SK-N-SH (cell line): ENCODE measurements at regions not wholly inside any gene's neighbourhood (a gene's known extent, or its start where the extent isn't known, plus 50 kb on each side); places are given as distances from the start of the nearest gene placed in this dataset.

Source experiments
- CTCF ChIA-PET: fragments of 300-600, 350-600 bp; formaldehyde crosslinking; extraction: SDS; loops from one replicate; lab custom pipeline; 2021; lab: Yijun Ruan, JAX
- POLR2A ChIA-PET: fragments of 350-600 bp; sonication (Branson Sonifier 250); formaldehyde crosslinking; extraction: SDS; loops from one replicate; lab custom pipeline; 2020; ENCODE audit warnings: antibody characterized with exemption, inconsistent platforms; lab: Yijun Ruan, JAX
- DNase-seq: peaks from one replicate; pipeline ENCODE4 v3.0.0; 2012
- H2AFZ ChIP-seq: fragments of 200-600 bp; sonication (generic); 2 replicates; pipeline ENCODE4 v1.8.1; 2016; ENCODE audit warnings: antibody characterized with exemption, mild to moderate bottlenecking, low read depth
- H3F3A ChIP-seq: fragments of 200-600 bp; sonication (generic); replicated peaks from 2 replicates; pipeline ENCODE3; 2016; ENCODE audit warnings: antibody characterized with exemption, mild to moderate bottlenecking; ENCODE audit not compliant: insufficient read depth
- H3K27ac ChIP-seq, 2 experiments: fragments of 200-500 bp in 1 of 2; fragments of 200-600 bp in 1 of 2; sonication (Bioruptor generic) in 1 of 2; sonication (generic), shearing (Covaris generic) in 1 of 2; 2 replicates each; pipeline versions ENCODE4 v1.5.1 to v1.6.1; 2014 to 2016; ENCODE audit warnings: low read depth in 2 of 2, inconsistent platforms in 1 of 2, low read length in 1 of 2, mild to moderate bottlenecking in 1 of 2, mixed read lengths in 1 of 2
- H3K27me3 ChIP-seq: fragments of 200-600 bp; sonication (generic), shearing (Covaris generic); 2 replicates; pipeline ENCODE4 v1.6.1; 2016; ENCODE audit warnings: mixed run types; ENCODE audit not compliant: insufficient read depth
- H3K36me3 ChIP-seq, 2 experiments: fragments of 200-500 bp in 1 of 2; fragments of 200-600 bp in 1 of 2; sonication (Bioruptor generic) in 1 of 2; sonication (generic) in 1 of 2; replicated peaks in 1 of 2; 2 replicates each; pipeline versions ENCODE3 to v1.5.1; 2014 to 2016; ENCODE audit warnings: low read length in 1 of 2, mild to moderate bottlenecking in 1 of 2; ENCODE audit not compliant: insufficient read depth in 2 of 2, control insufficient read depth in 1 of 2
- H3K4me1 ChIP-seq, 2 experiments: fragments of 200-500 bp in 1 of 2; fragments of 200-600 bp in 1 of 2; sonication (Bioruptor generic) in 1 of 2; sonication (generic), shearing (Covaris generic) in 1 of 2; 2 replicates each; pipeline versions ENCODE4 v1.5.1 to v1.6.1; 2014 to 2016; ENCODE audit warnings: low read depth in 1 of 2, low read length in 1 of 2, mixed run types in 1 of 2; ENCODE audit not compliant: insufficient read depth in 2 of 2, control insufficient read depth in 1 of 2
- H3K4me2 ChIP-seq: fragments of 200-600 bp; sonication (generic), shearing (Covaris generic); 2 replicates; pipeline ENCODE4 v1.6.1; 2017; ENCODE audit warnings: mixed run types
- H3K4me3 ChIP-seq, 2 experiments: fragments of 200-500 bp in 1 of 2; fragments of 200-600 bp in 1 of 2; sonication (Bioruptor generic) in 1 of 2; sonication (generic), shearing (Covaris generic) in 1 of 2; 2 replicates each; pipeline versions ENCODE4 v1.5.1 to v1.8.1; 2014 to 2016; ENCODE audit warnings: low read depth in 2 of 2, inconsistent platforms in 1 of 2, low read length in 1 of 2, mild to moderate bottlenecking in 1 of 2, mixed read lengths in 1 of 2, moderate library complexity in 1 of 2
- H3K79me2 ChIP-seq: fragments of 200-600 bp; sonication (generic); 2 replicates; pipeline ENCODE4 v1.8.1; 2017; ENCODE audit warnings: mild to moderate bottlenecking; ENCODE audit not compliant: insufficient read depth
- H3K9ac ChIP-seq: fragments of 200-600 bp; sonication (generic); 2 replicates; pipeline ENCODE4 v1.6.1; 2017; ENCODE audit warnings: mixed run types
- H3K9me2 ChIP-seq: fragments of 200-600 bp; sonication (generic); 2 replicates; pipeline ENCODE4 v1.6.1; 2017; ENCODE audit warnings: mixed run types
- H3K9me3 ChIP-seq: fragments of 200-600 bp; sonication (generic); 2 replicates; pipeline ENCODE4 v1.6.1; 2017; ENCODE audit warnings: mixed run types, mild to moderate bottlenecking, moderate library complexity
- H4K20me1 ChIP-seq: fragments of 200-600 bp; sonication (generic); 2 replicates; pipeline ENCODE4 v1.6.1; 2017; ENCODE audit warnings: mild to moderate bottlenecking, mixed run types; ENCODE audit not compliant: insufficient read depth
- CHD2 ChIP-seq: fragments of 150-350 bp; IDR thresholded peaks from 2 replicates; pipeline ENCODE4 v1.6.1; 2018; ENCODE audit warnings: low read length; ENCODE audit not compliant: partially characterized antibody
- EP300 ChIP-seq, 2 experiments: IDR thresholded peaks; 2 replicates each; pipeline versions ENCODE4 v1.4.0 to v1.6.1; 2012; ENCODE audit warnings: borderline replicate concordance in 1 of 2, low read depth in 1 of 2, low read length in 1 of 2
- FOSL2 ChIP-seq: IDR thresholded peaks from 2 replicates; pipeline ENCODE4 v1.4.0; 2012; ENCODE audit warnings: low read depth, mild to moderate bottlenecking, moderate library complexity, borderline replicate concordance
- FOXM1 ChIP-seq: IDR thresholded peaks from 2 replicates; pipeline ENCODE4 v1.4.0; 2012; ENCODE audit warnings: low read depth, mild to moderate bottlenecking
- MEF2A ChIP-seq: IDR thresholded peaks from 2 replicates; pipeline ENCODE4 v1.4.0; 2012; ENCODE audit warnings: low read depth, borderline replicate concordance
- MXI1 ChIP-seq: IDR thresholded peaks from 2 replicates; pipeline ENCODE4 v1.6.1; 2012; ENCODE audit warnings: mild to moderate bottlenecking, low read depth, low read length, improper control_type of control experiment
- POLR2AphosphoS5 ChIP-seq: IDR thresholded peaks from 2 replicates; pipeline ENCODE4 v1.6.1; 2012; ENCODE audit warnings: low read depth, low read length
- RCOR1 ChIP-seq: fragments of 150-350 bp; IDR thresholded peaks from 2 replicates; pipeline ENCODE4 v1.6.1; 2017; ENCODE audit warnings: antibody characterized with exemption, low read length
- RFX5 ChIP-seq: IDR thresholded peaks from 2 replicates; pipeline ENCODE4 v1.6.1; 2012; ENCODE audit warnings: mild to moderate bottlenecking, improper control_type of control experiment, low read length
- SIN3A ChIP-seq: IDR thresholded peaks from 2 replicates; pipeline ENCODE4 v1.6.1; 2012; ENCODE audit warnings: low read depth, mild to moderate bottlenecking, low read length, moderate library complexity, borderline replicate concordance
- TAF1 ChIP-seq: IDR thresholded peaks from 2 replicates; pipeline ENCODE4 v1.6.1; 2012; ENCODE audit warnings: low read depth, mild to moderate bottlenecking, low read length, moderate library complexity, borderline replicate concordance
- WGBS: methylation state at CpG from one replicate; pipeline ENCODE4 v1.1.6; 2017; ENCODE audit warnings: low lambda C conversion rate; 5-methylcytosine and 5-hydroxymethylcytosine counted together
- TF ChIP-seq, protein P1 (sequence below): IDR thresholded peaks from 2 replicates; pipeline ENCODE4 v1.4.0; 2012; ENCODE audit warnings: low read depth
- TF ChIP-seq, protein P2 (sequence below): IDR thresholded peaks from 2 replicates; pipeline ENCODE4; 2012
- TF ChIP-seq, protein P3 (sequence below): IDR thresholded peaks from 2 replicates; pipeline ENCODE4 v1.4.0; 2012; ENCODE audit warnings: low read depth, borderline replicate concordance
- TF ChIP-seq, protein P4 (sequence below): IDR thresholded peaks from 2 replicates; pipeline ENCODE4 v1.6.1; 2012; ENCODE audit warnings: mild to moderate bottlenecking, low read depth, low read length, moderate library complexity
- TF ChIP-seq, protein P5 (sequence below): IDR thresholded peaks from 2 replicates; pipeline ENCODE4 v1.4.0; 2012; ENCODE audit warnings: low read depth, borderline replicate concordance

DNA sequence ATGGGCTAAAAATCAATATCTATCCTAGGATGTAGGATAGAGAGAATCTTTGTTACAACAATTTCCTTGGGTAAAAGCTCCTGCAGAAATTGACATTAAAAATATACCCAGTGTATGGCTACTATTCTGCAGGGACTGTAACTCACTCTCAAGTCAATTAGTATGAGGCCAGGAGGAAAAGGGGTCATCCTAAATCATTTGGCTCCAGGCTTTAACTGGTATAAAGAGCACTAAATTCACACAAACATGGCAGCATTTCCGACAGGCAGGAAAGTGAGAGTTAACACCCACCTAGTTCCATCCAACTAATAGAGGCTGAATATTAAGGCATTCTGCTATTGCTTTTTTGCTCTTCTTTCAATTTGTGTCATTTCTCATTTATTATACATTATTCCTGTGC lies 218.6 kb upstream of the C1orf87 start (continued):
- no peak for TF ChIP-seq MXI1
- TF ChIP-seq RFX5, result no peak
- no peak for TF ChIP-seq TAF1
- TF ChIP-seq, protein P1, sequence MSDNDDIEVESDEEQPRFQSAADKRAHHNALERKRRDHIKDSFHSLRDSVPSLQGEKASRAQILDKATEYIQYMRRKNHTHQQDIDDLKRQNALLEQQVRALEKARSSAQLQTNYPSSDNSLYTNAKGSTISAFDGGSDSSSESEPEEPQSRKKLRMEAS, result no peak
- TF ChIP-seq, protein P2, sequence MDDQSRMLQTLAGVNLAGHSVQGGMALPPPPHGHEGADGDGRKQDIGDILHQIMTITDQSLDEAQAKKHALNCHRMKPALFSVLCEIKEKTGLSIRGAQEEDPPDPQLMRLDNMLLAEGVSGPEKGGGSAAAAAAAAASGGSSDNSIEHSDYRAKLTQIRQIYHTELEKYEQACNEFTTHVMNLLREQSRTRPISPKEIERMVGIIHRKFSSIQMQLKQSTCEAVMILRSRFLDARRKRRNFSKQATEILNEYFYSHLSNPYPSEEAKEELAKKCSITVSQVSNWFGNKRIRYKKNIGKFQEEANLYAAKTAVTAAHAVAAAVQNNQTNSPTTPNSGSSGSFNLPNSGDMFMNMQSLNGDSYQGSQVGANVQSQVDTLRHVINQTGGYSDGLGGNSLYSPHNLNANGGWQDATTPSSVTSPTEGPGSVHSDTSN, result no peak
- TF ChIP-seq CHD2, result no peak
- TF ChIP-seq POLR2AphosphoS5, result no peak
- TF ChIP-seq, protein P3, sequence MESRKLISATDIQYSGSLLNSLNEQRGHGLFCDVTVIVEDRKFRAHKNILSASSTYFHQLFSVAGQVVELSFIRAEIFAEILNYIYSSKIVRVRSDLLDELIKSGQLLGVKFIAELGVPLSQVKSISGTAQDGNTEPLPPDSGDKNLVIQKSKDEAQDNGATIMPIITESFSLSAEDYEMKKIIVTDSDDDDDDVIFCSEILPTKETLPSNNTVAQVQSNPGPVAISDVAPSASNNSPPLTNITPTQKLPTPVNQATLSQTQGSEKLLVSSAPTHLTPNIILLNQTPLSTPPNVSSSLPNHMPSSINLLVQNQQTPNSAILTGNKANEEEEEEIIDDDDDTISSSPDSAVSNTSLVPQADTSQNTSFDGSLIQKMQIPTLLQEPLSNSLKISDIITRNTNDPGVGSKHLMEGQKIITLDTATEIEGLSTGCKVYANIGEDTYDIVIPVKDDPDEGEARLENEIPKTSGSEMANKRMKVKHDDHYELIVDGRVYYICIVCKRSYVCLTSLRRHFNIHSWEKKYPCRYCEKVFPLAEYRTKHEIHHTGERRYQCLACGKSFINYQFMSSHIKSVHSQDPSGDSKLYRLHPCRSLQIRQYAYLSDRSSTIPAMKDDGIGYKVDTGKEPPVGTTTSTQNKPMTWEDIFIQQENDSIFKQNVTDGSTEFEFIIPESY, result no peak
- TF ChIP-seq FOSL2, result no peak
- TF ChIP-seq, all 33 proteins: peak for 0

DNA sequence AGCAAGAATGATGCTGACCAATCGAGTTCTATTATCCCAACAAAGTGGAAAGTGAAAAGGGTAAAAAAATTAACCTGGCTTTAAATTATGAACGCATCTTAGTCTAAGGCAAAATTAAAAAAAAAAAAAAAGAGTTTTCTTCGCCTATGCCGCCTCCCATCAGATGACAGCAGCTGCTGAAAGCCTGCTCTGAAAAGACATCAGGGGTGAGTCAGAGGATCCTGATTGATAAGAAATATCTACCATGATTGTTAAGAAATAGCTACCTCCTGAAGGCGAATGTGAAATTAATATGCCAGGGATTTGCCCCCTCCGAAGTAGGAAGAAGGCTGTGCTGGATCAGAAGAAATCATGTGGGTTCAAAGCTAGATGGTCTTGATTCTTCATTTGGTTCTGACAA lies 216.8 kb upstream of the C1orf87 start:
- Histone ChIP-seq H3K36me3 (no peaks in the 10 kb centered on the region), H2AFZ (no peak overlapping the region), H3K4me3 (no peak overlapping the region), H3K9ac (no peak overlapping the region), H3K4me2 (no peak overlapping the region), H3K79me2 (no peaks in the 10 kb centered on the region), H3F3A (no peaks in the 10 kb centered on the region), H4K20me1 (no peaks in the 10 kb centered on the region), H3K4me1 (no peaks in the 10 kb centered on the region), H3K9me3 (no peaks in the 10 kb centered on the region), H3K27ac (no peak overlapping the region), H3K9me2 (no peaks in the 10 kb centered on the region), H3K27me3 (no peaks in the 10 kb centered on the region)
- POLR2A ChIA-PET, result no interaction called here
- TF ChIP-seq FOXM1 (no peak), RCOR1 (no peak), MEF2A (no peak), EP300 (IDR thresholded peaks at IDR 0.05; ENCODE audit: borderline replicate concordance in 1 of 2, low read depth in 1 of 2, low read length in 1 of 2) (no peak), SIN3A (no peak)
- TF ChIP-seq, protein P4, sequence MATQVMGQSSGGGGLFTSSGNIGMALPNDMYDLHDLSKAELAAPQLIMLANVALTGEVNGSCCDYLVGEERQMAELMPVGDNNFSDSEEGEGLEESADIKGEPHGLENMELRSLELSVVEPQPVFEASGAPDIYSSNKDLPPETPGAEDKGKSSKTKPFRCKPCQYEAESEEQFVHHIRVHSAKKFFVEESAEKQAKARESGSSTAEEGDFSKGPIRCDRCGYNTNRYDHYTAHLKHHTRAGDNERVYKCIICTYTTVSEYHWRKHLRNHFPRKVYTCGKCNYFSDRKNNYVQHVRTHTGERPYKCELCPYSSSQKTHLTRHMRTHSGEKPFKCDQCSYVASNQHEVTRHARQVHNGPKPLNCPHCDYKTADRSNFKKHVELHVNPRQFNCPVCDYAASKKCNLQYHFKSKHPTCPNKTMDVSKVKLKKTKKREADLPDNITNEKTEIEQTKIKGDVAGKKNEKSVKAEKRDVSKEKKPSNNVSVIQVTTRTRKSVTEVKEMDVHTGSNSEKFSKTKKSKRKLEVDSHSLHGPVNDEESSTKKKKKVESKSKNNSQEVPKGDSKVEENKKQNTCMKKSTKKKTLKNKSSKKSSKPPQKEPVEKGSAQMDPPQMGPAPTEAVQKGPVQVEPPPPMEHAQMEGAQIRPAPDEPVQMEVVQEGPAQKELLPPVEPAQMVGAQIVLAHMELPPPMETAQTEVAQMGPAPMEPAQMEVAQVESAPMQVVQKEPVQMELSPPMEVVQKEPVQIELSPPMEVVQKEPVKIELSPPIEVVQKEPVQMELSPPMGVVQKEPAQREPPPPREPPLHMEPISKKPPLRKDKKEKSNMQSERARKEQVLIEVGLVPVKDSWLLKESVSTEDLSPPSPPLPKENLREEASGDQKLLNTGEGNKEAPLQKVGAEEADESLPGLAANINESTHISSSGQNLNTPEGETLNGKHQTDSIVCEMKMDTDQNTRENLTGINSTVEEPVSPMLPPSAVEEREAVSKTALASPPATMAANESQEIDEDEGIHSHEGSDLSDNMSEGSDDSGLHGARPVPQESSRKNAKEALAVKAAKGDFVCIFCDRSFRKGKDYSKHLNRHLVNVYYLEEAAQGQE, result no peak
- TF ChIP-seq, protein P2, result no peak
- TF ChIP-seq, protein P5, sequence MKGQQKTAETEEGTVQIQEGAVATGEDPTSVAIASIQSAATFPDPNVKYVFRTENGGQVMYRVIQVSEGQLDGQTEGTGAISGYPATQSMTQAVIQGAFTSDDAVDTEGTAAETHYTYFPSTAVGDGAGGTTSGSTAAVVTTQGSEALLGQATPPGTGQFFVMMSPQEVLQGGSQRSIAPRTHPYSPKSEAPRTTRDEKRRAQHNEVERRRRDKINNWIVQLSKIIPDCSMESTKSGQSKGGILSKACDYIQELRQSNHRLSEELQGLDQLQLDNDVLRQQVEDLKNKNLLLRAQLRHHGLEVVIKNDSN, result no peak
- CTCF ChIA-PET, result interaction anchor here (1.2 to 2.2 kb wide), 3 partner anchors 9 to 475 kb away, joined by 5 to 7 read pairs (median 6); no protein-coding TSS in a partner anchor
- no peak for DNase-seq
- WGBS, result 75% methylated on average over 6 of the region's 6 CpGs
